B cell (primary cell): ENCODE measurements at regions not wholly inside any gene's neighbourhood (a gene's known extent, or its start where the extent isn't known, plus 50 kb on each side); places are given as distances from the start of the nearest gene placed in this dataset.

Experiments used
- ATAC-seq: fragments of 200-7000 bp; cut with Tn5 transposase; one replicate; pipeline ENCODE4 v1.10.0; 2021; ENCODE audit warnings: low read depth, mild to moderate bottlenecking, moderate number of reproducible peaks, moderate library complexity
- CTCF ChIA-PET: fragments of 350-600 bp; sonication (Branson Sonifier 250); formaldehyde crosslinking; loops from one replicate; lab custom pipeline; 2021; ENCODE audit warnings: antibody characterized with exemption, inconsistent platforms; lab: Charles Lee
- POLR2A ChIA-PET: fragments of 350-600 bp; sonication (Branson Sonifier 250); formaldehyde crosslinking; loops from one replicate; lab custom pipeline; 2021; ENCODE audit warnings: antibody characterized with exemption; lab: Charles Lee
- DNase-seq: peaks from one replicate; pipeline ENCODE4 v3.0.0; 2013
- H2AFZ ChIP-seq: 2 replicates; pipeline ENCODE4 v1.6.1; 2012; ENCODE audit warnings: mild to moderate bottlenecking, low read depth, low read length; ENCODE audit not compliant: insufficient read depth, poor library complexity, severe bottlenecking
- H3K27ac ChIP-seq, 2 donors: 1 replicate in 1 of 2; 2 replicates in 1 of 2; pipeline ENCODE4 v1.5.1; 2012 to 2013; ENCODE audit warnings: low read length in 2 of 2, mild to moderate bottlenecking in 2 of 2, moderate library complexity in 1 of 2
- H3K27me3 ChIP-seq, 4 experiments: fragments of 200-600 bp in 1 of 4; sonication (generic) in 1 of 4; replicated peaks in 1 of 4; 1 replicate in 2 of 4; 2 replicates in 2 of 4; pipeline versions ENCODE4 v1.6.1 to v1.7.0; 2013 to 2016; ENCODE audit warnings: low read length in 3 of 4, mild to moderate bottlenecking in 2 of 4, mixed read lengths in 1 of 4, moderate library complexity in 1 of 4; ENCODE audit not compliant: insufficient read depth in 4 of 4, control insufficient read depth in 3 of 4; ENCODE audit errors: control extremely low read depth in 1 of 4
- H3K36me3 ChIP-seq, 2 experiments: replicated peaks in 1 of 2; 1 replicate in 1 of 2; 2 replicates in 1 of 2; pipeline versions ENCODE4 v1.6.1 to v1.7.1; 2013; ENCODE audit warnings: low read length in 1 of 2; ENCODE audit not compliant: insufficient read depth in 2 of 2, control insufficient read depth in 1 of 2; ENCODE audit errors: control extremely low read depth in 1 of 2, extremely low read depth in 1 of 2
- H3K4me1 ChIP-seq, 2 donors: fragments of 200-600 bp in 1 of 2; sonication (generic) in 1 of 2; 1 replicate in 1 of 2; 2 replicates in 1 of 2; pipeline versions ENCODE4 v1.5.1 to v1.6.1; 2013 to 2017; ENCODE audit warnings: low read length in 2 of 2; ENCODE audit not compliant: control insufficient read depth in 2 of 2, insufficient read depth in 2 of 2
- H3K4me2 ChIP-seq: replicated peaks from 2 replicates; pipeline ENCODE3; 2012; ENCODE audit warnings: mild to moderate bottlenecking, low read depth, low read length; ENCODE audit not compliant: poor library complexity, severe bottlenecking
- H3K4me3 ChIP-seq, 5 experiments: fragments of 200-600 bp in 1 of 5; sonication (generic) in 1 of 5; 1 replicate in 3 of 5; 2 replicates in 2 of 5; pipeline versions ENCODE4 v1.5.1 to v1.7.0; 2011 to 2016; ENCODE audit warnings: low read length in 4 of 5, mild to moderate bottlenecking in 4 of 5, low read depth in 2 of 5, control low read depth in 1 of 5, moderate library complexity in 1 of 5; ENCODE audit not compliant: insufficient read depth in 1 of 5; ENCODE audit errors: control extremely low read depth in 1 of 5, extremely low read depth in 1 of 5
- H3K79me2 ChIP-seq: fragments of 200-600 bp; sonication (generic); one replicate; pipeline ENCODE4 v1.6.0; 2016; ENCODE audit warnings: low read length; ENCODE audit not compliant: control insufficient read depth, insufficient read depth
- H3K9ac ChIP-seq: fragments of 200-600 bp; sonication (generic); 2 replicates; pipeline ENCODE4 v1.6.1; 2017; ENCODE audit warnings: mild to moderate bottlenecking, low read length, moderate library complexity
- H3K9me3 ChIP-seq, 3 donors: one replicate each; pipeline versions ENCODE4 v1.6.1 to v1.7.1; 2013; ENCODE audit warnings: low read length in 2 of 3; ENCODE audit not compliant: control insufficient read depth in 2 of 3, insufficient read depth in 1 of 3; ENCODE audit errors: control extremely low read depth in 1 of 3
- H4K20me1 ChIP-seq: 2 replicates; pipeline ENCODE4 v1.6.0; 2012; ENCODE audit warnings: mild to moderate bottlenecking, low read length; ENCODE audit not compliant: insufficient read depth, control insufficient read depth, poor library complexity, severe bottlenecking
- H3K27ac Mint-ChIP-seq: one replicate; pipeline ENCODE4 v1.8.0; 2021; ENCODE audit warnings: mixed read lengths
- H3K27me3 Mint-ChIP-seq: one replicate; pipeline ENCODE4 v1.8.0; 2021; ENCODE audit warnings: mixed read lengths
- H3K4me1 Mint-ChIP-seq: one replicate; pipeline ENCODE4 v1.8.0; 2021; ENCODE audit warnings: mixed read lengths
- H3K4me3 Mint-ChIP-seq: one replicate; pipeline ENCODE4 v1.8.0; 2021; ENCODE audit warnings: mixed read lengths
- H3K9me3 Mint-ChIP-seq: one replicate; pipeline ENCODE4 v1.8.0; 2022; ENCODE audit warnings: mixed read lengths; ENCODE audit not compliant: insufficient read depth
- CTCF ChIP-seq: fragments of 200-600 bp; IDR thresholded peaks from one replicate; pipeline ENCODE4 v1.8.0; 2022; ENCODE audit warnings: antibody characterized with exemption, mild to moderate bottlenecking
- EZH2 ChIP-seq: IDR thresholded peaks from 2 replicates; pipeline ENCODE4 v1.6.1; 2012; ENCODE audit warnings: borderline replicate concordance, low read depth, mild to moderate bottlenecking, moderate library complexity, low read length; ENCODE audit not compliant: insufficient read depth, poor library complexity, severe bottlenecking
- WGBS: methylation state at CpG from one replicate; pipeline ENCODE4 v1.1.5; 2013; ENCODE audit warnings: missing lambda C conversion rate; ENCODE audit not compliant: insufficient coverage; 5-methylcytosine and 5-hydroxymethylcytosine counted together
- intact Hi-C: fragments of 100-400 bp; cut with micrococcal nuclease; formaldehyde crosslinking; loops from one replicate; pipeline ENCODE4 v1.10.0; 2022

- ChIA-PET POLR2A (no interaction called here), CTCF (no interaction called here)
- Mint-ChIP-seq H3K9me3 (peaks cover 2% of the 10 kb centered on the region), H3K4me3 (no peak overlapping the region), H3K4me1 (no peaks in the 10 kb centered on the region), H3K27ac (no peak overlapping the region), H3K27me3 (no peaks in the 10 kb centered on the region)
- intact Hi-C loops = no loop called here
- Histone ChIP-seq H3K36me3 (no peaks in the 10 kb centered on the region), H3K27me3 (no peaks in the 10 kb centered on the region), H3K9ac (no peak overlapping the region), H4K20me1 (no peaks in the 10 kb centered on the region), H3K79me2 (no peaks in the 10 kb centered on the region), H3K9me3 (peaks cover 0 to 12% (median 4%) of the 10 kb centered on the region in 3 donors), H2AFZ (no peak overlapping the region), H3K4me1 (no peaks in the 10 kb centered on the region), H3K4me2 (no peak overlapping the region), H3K4me3 (no peak overlapping the region), H3K27ac (no peak overlapping the region)
- DNase-seq = no peak
- no peak for ATAC-seq
- no peak for TF ChIP-seq EZH2
- TF ChIP-seq CTCF = no peak
Measured at GRCh38 chr13:68057836-68058235, 827.7 kb upstream of the PCDH9 start.

GRCh38 chr13:68056816-68057710 lies 826.9 kb upstream of the PCDH9 start:
- Histone ChIP-seq H3K27me3 (no peaks in the 10 kb centered on the region), H3K27ac (no peak overlapping the region), H3K79me2 (no peaks in the 10 kb centered on the region), H4K20me1 (no peaks in the 10 kb centered on the region), H3K9ac (no peak overlapping the region), H2AFZ (no peak overlapping the region), H3K4me1 (no peaks in the 10 kb centered on the region), H3K4me3 (no peak overlapping the region), H3K36me3 (no peaks in the 10 kb centered on the region), H3K4me2 (no peak overlapping the region), H3K9me3 (peaks cover 0 to 12% (median 4%) of the 10 kb centered on the region in 3 donors)
- H3K27ac Mint-ChIP-seq = no peak overlapping the region
- no peaks in the 10 kb centered on the region for H3K4me1 Mint-ChIP-seq
- no peak for TF ChIP-seq EZH2
- TF ChIP-seq CTCF = no peak
- intact Hi-C loops = no loop called here
- no peaks in the 10 kb centered on the region for H3K27me3 Mint-ChIP-seq
- H3K4me3 Mint-ChIP-seq = no peak overlapping the region
- WGBS = 94% methylated on average over 2 of the region's 5 CpGs
- CTCF ChIA-PET = no interaction called here
- peaks cover 2% of the 10 kb centered on the region for H3K9me3 Mint-ChIP-seq
- POLR2A ChIA-PET = no interaction called here
- no peak for DNase-seq
- ATAC-seq = no peak
